Prostate gland (tissue), 2 donors: ENCODE measurements at regions not wholly inside any gene's neighbourhood (a gene's known extent, or its start where the extent isn't known, plus 50 kb on each side); places are given as distances from the start of the nearest gene placed in this dataset.

Source experiments
- DNase-seq: peaks from one replicate; pipeline ENCODE4 v3.0.0-alpha.2; 2019; ENCODE audit warnings: low spot score
- H3K27ac ChIP-seq, 2 donors: fragments of 200-600 bp; sonication (generic); 2 replicates each; pipeline ENCODE4 v1.5.1; 2017 to 2019
- H3K27me3 ChIP-seq: fragments of 200-600 bp; sonication (generic); replicated peaks from 2 replicates; pipeline ENCODE4 v1.5.1; 2019; ENCODE audit not compliant: insufficient read depth
- H3K36me3 ChIP-seq, 2 donors: fragments of 200-600 bp; sonication (generic); 1 replicate in 1 of 2; 2 replicates in 1 of 2; pipeline versions ENCODE4 v1.5.1 to v1.8.1; 2017 to 2019
- H3K4me1 ChIP-seq: fragments of 200-600 bp; sonication (generic); replicated peaks from 2 replicates; pipeline ENCODE4 v1.5.1; 2019
- H3K4me3 ChIP-seq, 2 donors: fragments of 200-600 bp; sonication (generic); 2 replicates each; pipeline ENCODE4 v1.5.1; 2017 to 2019
- H3K9me3 ChIP-seq: fragments of 200-600 bp; sonication (generic); 2 replicates; pipeline ENCODE4 v1.5.1; 2017
- POLR2A ChIP-seq: fragments of 450-650 bp; IDR thresholded peaks from one replicate; pipeline ENCODE4 v1.6.1; 2016; ENCODE audit warnings: antibody characterized with exemption, mild to moderate bottlenecking
- POLR2AphosphoS5 ChIP-seq: sonication (generic); formaldehyde crosslinking; IDR thresholded peaks from one replicate; pipeline ENCODE4 v1.6.1; 2017; ENCODE audit warnings: antibody characterized with exemption
- WGBS: methylation state at CpG from one replicate; pipeline ENCODE4 v1.1.5; 2018; 5-methylcytosine and 5-hydroxymethylcytosine counted together
- intact Hi-C: fragments of 100-400 bp; cut with DNase I; formaldehyde crosslinking; loops from one replicate; pipeline ENCODE4 v1.14.2; 2022
- TF ChIP-seq, protein P1 (sequence below), 4 experiments: fragments of 200-600 bp in 2 of 4; fragments of 450-650 bp in 2 of 4; sonication (generic) in 2 of 4; IDR thresholded peaks; 1 replicate in 3 of 4; 2 replicates in 1 of 4; pipeline ENCODE4 v1.5.1; 2016 to 2019; ENCODE audit warnings: antibody characterized with exemption in 4 of 4, mild to moderate bottlenecking in 2 of 4, moderate library complexity in 2 of 4

DNA sequence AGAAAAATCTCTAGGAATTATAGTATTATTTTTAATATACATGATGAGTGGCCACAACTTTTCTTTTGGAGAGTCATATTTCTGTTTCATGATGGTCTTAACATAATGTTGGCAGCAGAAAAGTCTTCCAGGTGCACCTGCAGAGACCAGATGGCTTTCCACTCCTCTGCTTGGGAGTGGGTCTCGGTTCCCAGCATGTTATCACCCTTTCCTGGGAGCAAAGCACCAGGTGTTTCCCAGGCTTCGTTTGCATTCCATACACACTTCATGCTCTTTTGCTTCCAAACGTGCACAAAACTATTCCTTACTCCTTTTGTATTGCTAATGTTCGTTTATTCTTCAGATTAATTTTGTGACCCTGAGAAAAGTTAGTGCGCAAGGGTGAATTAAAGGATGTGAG lies 305.2 kb downstream of the CDH2 start:
- Histone ChIP-seq H3K9me3 (no peaks in the 10 kb centered on the region), H3K27me3 (no peaks in the 10 kb centered on the region), H3K4me3 (no peak overlapping the region), H3K4me1 (no peaks in the 10 kb centered on the region), H3K36me3 (no peaks in the 10 kb centered on the region), H3K27ac (no peak overlapping the region)
- no peak for DNase-seq
- 67% methylated on average over 5 of the region's 5 CpGs for WGBS
- intact Hi-C loops, result no loop called here
- TF ChIP-seq, protein P1, sequence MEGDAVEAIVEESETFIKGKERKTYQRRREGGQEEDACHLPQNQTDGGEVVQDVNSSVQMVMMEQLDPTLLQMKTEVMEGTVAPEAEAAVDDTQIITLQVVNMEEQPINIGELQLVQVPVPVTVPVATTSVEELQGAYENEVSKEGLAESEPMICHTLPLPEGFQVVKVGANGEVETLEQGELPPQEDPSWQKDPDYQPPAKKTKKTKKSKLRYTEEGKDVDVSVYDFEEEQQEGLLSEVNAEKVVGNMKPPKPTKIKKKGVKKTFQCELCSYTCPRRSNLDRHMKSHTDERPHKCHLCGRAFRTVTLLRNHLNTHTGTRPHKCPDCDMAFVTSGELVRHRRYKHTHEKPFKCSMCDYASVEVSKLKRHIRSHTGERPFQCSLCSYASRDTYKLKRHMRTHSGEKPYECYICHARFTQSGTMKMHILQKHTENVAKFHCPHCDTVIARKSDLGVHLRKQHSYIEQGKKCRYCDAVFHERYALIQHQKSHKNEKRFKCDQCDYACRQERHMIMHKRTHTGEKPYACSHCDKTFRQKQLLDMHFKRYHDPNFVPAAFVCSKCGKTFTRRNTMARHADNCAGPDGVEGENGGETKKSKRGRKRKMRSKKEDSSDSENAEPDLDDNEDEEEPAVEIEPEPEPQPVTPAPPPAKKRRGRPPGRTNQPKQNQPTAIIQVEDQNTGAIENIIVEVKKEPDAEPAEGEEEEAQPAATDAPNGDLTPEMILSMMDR (IDR thresholded peaks at IDR 0.05), result no peak
- TF ChIP-seq POLR2AphosphoS5 (no peak), POLR2A (no peak)

DNA sequence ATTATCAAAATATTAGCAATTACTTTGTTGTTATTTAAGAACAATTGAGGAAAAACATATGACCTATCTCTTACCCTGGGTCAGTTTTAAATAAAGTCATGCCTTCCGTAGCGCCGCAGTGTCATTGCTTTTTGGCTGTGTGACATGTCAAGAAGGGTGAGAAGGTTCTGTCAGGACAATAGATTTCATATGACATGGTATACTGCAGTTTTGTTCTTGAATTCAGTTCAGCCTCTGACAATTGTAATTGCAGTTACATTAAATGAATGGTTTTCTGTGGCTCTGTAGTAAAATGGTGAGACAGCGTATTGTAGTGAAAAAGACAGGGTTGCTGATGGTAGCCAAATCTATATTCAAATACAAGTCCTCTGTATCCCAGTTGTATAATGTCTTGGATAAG lies 307.2 kb downstream of the CDH2 start:
- Histone ChIP-seq H3K4me1 (no peaks in the 10 kb centered on the region), H3K4me3 (no peak overlapping the region), H3K9me3 (no peaks in the 10 kb centered on the region), H3K27ac (no peak overlapping the region), H3K36me3 (no peaks in the 10 kb centered on the region), H3K27me3 (no peaks in the 10 kb centered on the region)
- TF ChIP-seq, protein P1 (IDR thresholded peaks at IDR 0.05), result no peak
- TF ChIP-seq POLR2A, result no peak
- TF ChIP-seq POLR2AphosphoS5, result no peak
- 93% methylated on average over 4 of the region's 4 CpGs for WGBS
- DNase-seq, result no peak
- intact Hi-C loops, result no loop called here

DNA sequence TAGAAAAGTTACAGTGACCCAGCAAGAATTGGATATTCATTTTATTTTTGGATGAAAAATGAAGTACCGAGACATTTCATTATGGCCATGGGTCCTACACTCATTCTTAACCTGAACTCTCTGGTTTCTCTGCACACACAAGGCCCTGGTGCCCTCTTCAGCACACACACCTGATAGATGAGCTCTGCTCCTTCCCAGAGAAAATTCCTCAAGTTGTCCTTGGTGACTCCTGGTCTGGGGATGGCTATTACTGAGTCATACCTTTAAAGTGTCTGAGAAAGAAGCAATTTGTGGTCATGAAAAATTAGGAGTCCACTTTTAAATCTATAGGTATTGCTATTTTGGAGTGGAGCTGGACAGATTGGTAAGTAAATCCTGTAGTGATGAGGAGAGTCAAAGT lies 311.5 kb downstream of the CDH2 start:
- Histone ChIP-seq H3K9me3 (no peaks in the 10 kb centered on the region), H3K27ac (no peak overlapping the region), H3K27me3 (no peaks in the 10 kb centered on the region), H3K4me1 (no peaks in the 10 kb centered on the region), H3K4me3 (no peak overlapping the region), H3K36me3 (no peaks in the 10 kb centered on the region)
- DNase-seq, result no peak
- WGBS, result 100% methylated on average over 1 of the region's 1 CpG
- intact Hi-C loops, result no loop called here
- TF ChIP-seq, protein P1 (IDR thresholded peaks at IDR 0.05), result no peak
- no peak for TF ChIP-seq POLR2AphosphoS5
- no peak for TF ChIP-seq POLR2A

DNA sequence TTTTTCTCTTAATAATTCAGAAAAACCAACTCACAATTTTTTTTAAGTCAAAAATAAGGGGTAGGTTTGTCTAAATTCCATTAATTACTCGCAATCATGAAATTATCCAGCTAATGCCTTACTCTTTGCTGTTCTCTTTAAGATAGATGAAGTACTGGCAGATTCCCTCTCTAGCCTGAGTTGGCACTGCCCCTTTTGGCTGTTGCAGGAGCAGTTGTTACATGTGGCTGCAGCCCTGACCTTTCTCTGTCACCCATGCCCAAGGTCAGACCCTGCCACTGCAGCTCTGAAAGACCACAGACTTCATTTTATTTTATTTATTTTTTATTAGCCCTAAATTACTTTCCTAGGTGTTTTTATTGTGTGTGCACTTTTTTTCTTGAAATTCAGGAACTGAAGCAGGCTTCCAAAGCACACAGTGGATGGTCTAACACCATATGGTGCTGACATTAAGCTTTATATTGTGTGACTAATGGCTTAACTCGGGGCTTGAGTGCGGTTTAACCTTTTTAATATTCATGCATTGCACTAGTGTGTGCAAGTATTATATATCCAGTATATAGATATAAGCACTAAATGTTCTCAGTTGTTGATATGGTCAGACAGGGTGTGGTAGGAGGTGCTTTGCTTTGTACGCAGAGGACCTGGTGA lies 313.0 kb downstream of the CDH2 start:
- no peaks in the 10 kb centered on the region for H3K36me3 ChIP-seq
- intact Hi-C loops, result no loop called here
- H3K27me3 ChIP-seq, result no peaks in the 10 kb centered on the region
- TF ChIP-seq POLR2A, result no peak
- TF ChIP-seq POLR2AphosphoS5, result no peak
- TF ChIP-seq, protein P1 (IDR thresholded peaks at IDR 0.05), result no peak
- DNase-seq, result no peak
- H3K9me3 ChIP-seq, result no peaks in the 10 kb centered on the region
- H3K27ac ChIP-seq, result no peak overlapping the region
- 54% methylated on average over 4 of the region's 4 CpGs for WGBS
- H3K4me3 ChIP-seq, result no peak overlapping the region
- H3K4me1 ChIP-seq, result no peaks in the 10 kb centered on the region

DNA sequence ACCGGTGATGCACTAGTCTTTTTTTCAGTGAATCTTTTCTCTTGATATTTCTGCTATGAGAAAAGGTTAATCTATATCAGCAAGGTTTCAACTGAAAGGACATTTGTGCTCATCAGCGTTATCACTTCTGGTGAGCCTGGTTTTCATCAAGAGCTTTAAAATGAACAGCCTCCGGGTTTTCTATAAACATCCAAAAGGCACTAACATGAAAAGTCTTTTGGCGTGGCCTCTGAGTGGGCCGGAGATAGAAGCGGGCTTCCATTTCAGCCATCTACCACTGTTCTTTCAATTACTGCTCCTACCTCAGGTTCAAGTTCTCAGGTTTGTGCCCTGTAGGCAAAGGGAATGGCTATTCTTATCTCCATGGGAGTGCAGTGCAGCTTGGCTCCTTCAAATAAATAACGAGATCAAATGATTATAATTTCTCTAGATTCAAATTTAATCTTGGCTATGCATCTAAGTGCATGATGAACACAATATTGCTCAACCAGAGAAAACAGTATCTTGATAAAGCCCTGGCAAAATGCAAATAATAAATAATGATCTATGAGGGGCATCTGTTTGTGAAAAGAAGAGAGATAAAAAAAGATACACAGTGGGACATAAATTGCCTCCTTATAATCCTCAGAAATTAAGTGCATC lies 314.8 kb downstream of the CDH2 start:
- no peak for TF ChIP-seq POLR2A
- TF ChIP-seq, protein P1 (IDR thresholded peaks at IDR 0.05), result no peak
- TF ChIP-seq POLR2AphosphoS5, result no peak
- 77% methylated on average over 7 of the region's 7 CpGs for WGBS
- no peaks in the 10 kb centered on the region for H3K36me3 ChIP-seq
- intact Hi-C loops, result no loop called here
- no peaks in the 10 kb centered on the region for H3K9me3 ChIP-seq
- H3K4me3 ChIP-seq, result no peak overlapping the region
- no peak overlapping the region for H3K27ac ChIP-seq
- H3K27me3 ChIP-seq, result no peaks in the 10 kb centered on the region
- DNase-seq, result no peak
- no peaks in the 10 kb centered on the region for H3K4me1 ChIP-seq
